ENCODE measurements at regions not wholly inside any gene's neighbourhood (a gene's known extent, or its start where the extent isn't known, plus 50 kb on each side); places are given as distances from the start of the nearest gene placed in this dataset.
A peak's percentile ranks its signal among the peaks of the same experiment; 100 is the strongest.
"Not testable (repeated sequence)": the region's sequence is repeated elsewhere in the genome, so short reads cannot be mapped to it uniquely, and the experiment has no call there.

GRCh38 chr4:114287079-114287696, 307.7 kb upstream of the ARSJ start:
- DNase-seq (ENCODE audit: low spot score), result peak; percentile 70

GRCh38 chr4:114296126-114296525, 302.5 kb upstream of the UGT8 start:
- DNase-seq (ENCODE audit: low spot score), result no peak

GRCh38 chr4:114302472-114302871, 296.1 kb upstream of the UGT8 start:
- DNase-seq (ENCODE audit: low spot score), result no peak

GRCh38 chr4:114304046-114304445, 294.6 kb upstream of the UGT8 start:
- DNase-seq (ENCODE audit: low spot score), result no peak

- DNase-seq (ENCODE audit: low spot score), result no peak
Measured at GRCh38 chr4:114304567-114304966, 294.0 kb upstream of the UGT8 start.

GRCh38 chr4:114306946-114307345, 291.7 kb upstream of the UGT8 start:
- DNase-seq (ENCODE audit: low spot score), result no peak

GRCh38 chr4:114310296-114310925, 288.2 kb upstream of the UGT8 start:
- DNase-seq (ENCODE audit: low spot score), result no peak

- no peak for DNase-seq (ENCODE audit: low spot score)
Measured at GRCh38 chr4:114311787-114312186, 286.8 kb upstream of the UGT8 start.

- no peak for DNase-seq (ENCODE audit: low spot score)
Measured at GRCh38 chr4:114312338-114312737, 286.3 kb upstream of the UGT8 start.

GRCh38 chr4:114316789-114317188, 281.8 kb upstream of the UGT8 start:
- DNase-seq (ENCODE audit: low spot score), result no peak

- DNase-seq (ENCODE audit: low spot score), result no peak
Measured at GRCh38 chr4:114317564-114317963, 281.0 kb upstream of the UGT8 start.

GRCh38 chr4:114318309-114318708, 280.3 kb upstream of the UGT8 start:
- DNase-seq (ENCODE audit: low spot score), result no peak

GRCh38 chr4:114320126-114320525, 278.5 kb upstream of the UGT8 start:
- DNase-seq (ENCODE audit: low spot score), result no peak

GRCh38 chr4:114321366-114321765, 277.2 kb upstream of the UGT8 start:
- no peak for DNase-seq (ENCODE audit: low spot score)

- DNase-seq (ENCODE audit: low spot score), result no peak
Measured at GRCh38 chr4:114323841-114324240, 274.8 kb upstream of the UGT8 start.

- no peak for DNase-seq (ENCODE audit: low spot score)
Measured at GRCh38 chr4:114326358-114326757, 272.2 kb upstream of the UGT8 start.

GRCh38 chr4:114332119-114332518, 266.5 kb upstream of the UGT8 start:
- no peak for DNase-seq (ENCODE audit: low spot score)

- DNase-seq (ENCODE audit: low spot score), result not testable (repeated sequence)
Measured at GRCh38 chr4:114334363-114334762, 264.2 kb upstream of the UGT8 start.

- no peak for DNase-seq (ENCODE audit: low spot score)
Measured at GRCh38 chr4:114334884-114335330, 263.7 kb upstream of the UGT8 start.

- DNase-seq (ENCODE audit: low spot score), result no peak
Measured at GRCh38 chr4:114335339-114335738, 263.3 kb upstream of the UGT8 start.

GRCh38 chr4:114343015-114343414, 255.6 kb upstream of the UGT8 start:
- DNase-seq (ENCODE audit: low spot score), result no peak

- DNase-seq (ENCODE audit: low spot score), result no peak
Measured at GRCh38 chr4:114349543-114350175, 248.9 kb upstream of the UGT8 start.

GRCh38 chr4:114358901-114359300, 239.7 kb upstream of the UGT8 start:
- DNase-seq (ENCODE audit: low spot score), result no peak
